AML-193 (cell line): ENCODE measurements at regions not wholly inside any gene's neighbourhood (a gene's known extent, or its start where the extent isn't known, plus 50 kb on each side); places are given as distances from the start of the nearest gene placed in this dataset.

Experiments used
- DNase-seq, 2 experiments: peaks; one replicate each; lab custom pipeline; 2025; lab: John Stamatoyannopoulos, UW

- no peak for DNase-seq
Observed at GRCh38 chr2:240208631-240209211, 68.3 kb upstream of the OTOS start.

DNA sequence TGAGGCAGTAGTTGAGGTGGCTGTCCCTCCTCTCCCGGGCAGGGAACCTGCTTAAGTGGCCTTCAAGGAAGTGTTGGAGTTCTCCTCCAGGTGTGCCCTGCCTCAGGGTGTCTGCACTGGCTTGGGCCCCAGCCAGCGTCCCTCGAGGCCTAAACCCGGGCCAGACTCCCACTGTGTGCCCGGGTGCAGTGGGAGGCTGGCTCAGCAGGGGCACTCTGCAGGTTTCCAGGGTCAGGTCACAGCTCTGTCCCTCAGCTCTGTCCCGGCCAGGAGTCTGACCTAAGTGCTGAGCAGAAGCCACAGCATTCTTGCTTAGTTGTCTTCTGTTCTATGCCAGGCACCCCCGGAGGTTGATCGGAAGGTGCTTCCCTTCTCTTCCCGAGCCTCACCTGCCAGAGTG, 69.0 kb upstream of the OTOS start:
- no peak for DNase-seq

DNA sequence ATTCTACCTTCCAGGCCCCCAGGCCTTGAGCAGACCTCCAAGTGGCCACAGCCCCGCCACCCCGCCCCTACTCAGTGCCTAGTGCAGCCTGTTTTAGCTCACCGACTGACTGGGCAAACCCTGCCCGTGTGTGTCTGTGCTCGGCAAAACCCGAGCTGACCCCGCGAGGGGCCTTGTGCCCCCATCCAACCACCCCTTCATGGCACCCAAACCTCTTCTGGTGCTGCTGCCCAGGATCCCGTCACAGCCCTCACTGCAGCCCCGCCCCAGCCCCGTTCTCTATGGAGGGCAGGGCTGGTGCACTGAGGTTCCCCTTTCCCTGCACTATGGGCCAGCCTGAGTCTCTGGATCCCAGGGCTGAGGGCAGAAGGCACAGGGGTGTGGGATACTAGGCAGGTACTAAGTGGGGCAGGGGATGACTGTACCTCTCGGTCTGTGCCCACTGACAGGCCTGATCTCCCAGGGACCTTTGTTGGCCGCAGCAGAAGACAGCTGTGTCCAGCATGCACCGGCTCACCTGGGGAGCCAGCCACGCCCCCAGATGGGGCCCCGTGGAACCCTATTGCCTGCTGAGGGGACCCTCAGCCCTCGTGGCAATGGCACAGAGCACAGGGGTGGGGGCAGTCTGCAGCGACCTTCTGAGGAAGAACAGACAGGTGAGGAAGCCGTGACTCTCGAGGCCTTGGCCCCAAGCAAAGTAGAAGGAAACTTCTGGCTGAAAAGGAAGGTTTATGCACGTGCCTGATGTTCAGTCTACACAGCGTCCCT, 69.9 kb upstream of the OTOS start:
- no peak for DNase-seq

GRCh38 chr2:240211096-240211495, 70.6 kb upstream of the OTOS start:
- no peak for DNase-seq

GRCh38 chr2:240211598-240212424, 71.4 kb upstream of the OTOS start:
- DNase-seq = no peak

GRCh38 chr2:240212425-240213225, 72.2 kb upstream of the OTOS start:
- no peak for DNase-seq

GRCh38 chr2:240213226-240213475, 72.7 kb upstream of the OTOS start:
- no peak for DNase-seq

- DNase-seq = no peak
Observed at GRCh38 chr2:240213476-240214421, 73.3 kb upstream of the OTOS start.

DNA sequence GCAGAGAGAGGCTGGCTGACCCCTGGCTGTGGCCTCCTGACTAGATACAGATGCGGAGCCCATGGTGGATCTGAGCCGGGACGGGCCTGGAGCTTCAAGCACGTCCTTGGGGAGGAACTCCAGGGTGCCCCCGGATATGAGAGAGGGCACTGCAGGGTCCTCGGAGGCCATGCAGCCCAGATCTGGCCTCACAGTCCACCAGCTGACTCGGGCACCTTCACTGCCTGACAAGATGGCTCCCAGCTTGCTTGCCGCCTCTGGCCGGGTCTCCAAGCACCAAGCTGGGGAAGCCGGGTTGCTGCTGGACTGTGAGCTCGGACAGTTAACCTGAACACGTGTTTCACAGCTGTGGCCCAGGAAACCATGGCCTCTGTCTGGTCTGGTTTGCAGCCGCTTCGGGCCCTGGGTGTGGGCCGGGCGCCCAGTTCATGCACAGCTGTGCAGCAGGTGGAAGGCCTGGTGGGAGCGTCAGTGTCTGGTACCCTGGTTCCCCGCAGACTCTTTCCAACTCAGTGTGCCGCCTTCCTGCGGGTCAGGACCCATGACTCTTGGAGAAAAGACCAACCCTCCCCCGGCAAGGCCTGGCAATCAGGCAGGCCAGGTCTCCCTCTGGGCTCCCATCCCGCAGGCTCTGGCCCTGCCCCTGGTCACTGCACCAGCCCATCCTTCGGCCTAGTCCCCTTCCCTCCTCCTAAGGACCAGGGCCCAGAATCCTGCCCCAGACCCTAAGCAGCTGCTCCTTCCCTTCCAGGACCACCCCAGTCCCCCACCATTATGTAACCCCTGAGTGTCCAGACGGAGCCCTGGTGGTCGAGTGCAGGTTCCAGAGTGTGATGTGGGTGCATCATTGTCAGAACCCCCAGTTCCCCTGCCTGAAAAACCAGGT, 74.6 kb upstream of the OTOS start:
- no peak for DNase-seq

DNA sequence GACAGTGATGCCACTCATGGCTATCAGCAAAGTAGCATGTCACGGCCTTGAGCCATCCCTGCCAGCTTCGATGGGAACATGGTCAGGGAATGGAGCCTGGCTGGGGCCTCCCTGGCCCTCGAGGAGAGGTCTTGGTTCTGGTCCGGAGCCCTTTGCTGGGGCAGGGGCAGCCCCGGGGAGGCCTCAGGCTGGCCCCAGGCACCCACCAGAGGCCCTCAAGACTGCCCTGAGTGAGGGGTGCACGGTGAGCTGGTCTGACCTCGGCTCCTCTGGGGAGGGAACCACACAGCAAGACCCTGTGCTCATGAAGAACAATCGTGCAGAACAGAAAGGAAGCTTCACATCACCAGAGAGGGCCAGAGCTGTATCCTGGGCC, 75.2 kb upstream of the OTOS start:
- no peak for DNase-seq

- no peak for DNase-seq
Observed at GRCh38 chr2:240216167-240216566, 75.7 kb upstream of the OTOS start.

GRCh38 chr2:240217431-240218301, 77.2 kb upstream of the OTOS start:
- no peak for DNase-seq

- DNase-seq = no peak
Observed at GRCh38 chr2:240219208-240219890, 78.9 kb upstream of the OTOS start.

- no peak for DNase-seq
Observed at GRCh38 chr2:240220371-240220770, 79.9 kb upstream of the OTOS start.

GRCh38 chr2:240223631-240224030, 83.2 kb upstream of the OTOS start:
- DNase-seq = no peak

- no peak for DNase-seq
Observed at GRCh38 chr2:240224676-240225075, 84.2 kb upstream of the OTOS start.

GRCh38 chr2:240225131-240225530, 84.7 kb upstream of the OTOS start:
- no peak for DNase-seq

DNA sequence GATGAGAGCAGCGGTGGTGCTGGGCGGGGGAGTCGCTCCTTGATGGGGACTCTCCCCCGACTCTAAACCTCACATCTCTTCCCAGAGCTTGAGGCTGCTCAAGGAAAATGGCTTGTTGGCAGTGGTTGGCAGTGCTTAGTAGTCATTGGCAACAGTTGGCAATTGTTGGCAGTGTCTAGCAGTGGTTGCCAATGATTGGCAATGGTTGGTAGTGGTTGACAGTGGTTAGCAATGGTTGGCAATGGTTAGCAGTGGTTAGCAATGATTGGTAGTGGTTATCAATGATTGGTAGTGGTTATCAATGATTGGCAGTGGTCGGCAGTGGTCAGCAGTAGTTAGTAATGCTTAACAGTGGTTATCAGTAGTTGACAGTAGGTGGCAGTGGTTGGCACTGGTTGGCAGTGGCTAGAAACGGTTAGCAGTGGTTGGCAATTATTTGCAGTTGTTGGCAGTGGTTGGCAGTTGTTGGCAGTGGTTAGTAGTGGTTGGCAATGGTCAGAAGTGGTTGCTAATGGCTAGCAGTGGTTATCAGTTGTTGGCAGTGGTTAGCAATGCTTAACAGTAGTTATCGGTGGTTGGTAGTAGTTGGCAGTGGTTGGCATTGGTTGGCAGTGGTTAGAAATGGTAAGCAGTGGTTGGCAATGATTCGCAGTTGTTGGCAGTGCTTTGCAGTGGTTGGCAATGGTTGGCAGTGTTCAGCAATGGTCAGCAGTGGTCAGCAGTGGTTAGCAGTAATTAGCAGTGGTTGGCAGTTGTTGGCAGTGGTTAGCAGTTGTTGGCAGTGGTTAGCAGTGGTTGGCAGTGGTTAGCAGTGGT, 85.4 kb upstream of the OTOS start:
- DNase-seq = peak in 1 of 2 experiments; percentile 15
